ENCODE measurements at regions not wholly inside any gene's neighbourhood (a gene's known extent, or its start where the extent isn't known, plus 50 kb on each side); places are given as distances from the start of the nearest gene placed in this dataset.

DNA sequence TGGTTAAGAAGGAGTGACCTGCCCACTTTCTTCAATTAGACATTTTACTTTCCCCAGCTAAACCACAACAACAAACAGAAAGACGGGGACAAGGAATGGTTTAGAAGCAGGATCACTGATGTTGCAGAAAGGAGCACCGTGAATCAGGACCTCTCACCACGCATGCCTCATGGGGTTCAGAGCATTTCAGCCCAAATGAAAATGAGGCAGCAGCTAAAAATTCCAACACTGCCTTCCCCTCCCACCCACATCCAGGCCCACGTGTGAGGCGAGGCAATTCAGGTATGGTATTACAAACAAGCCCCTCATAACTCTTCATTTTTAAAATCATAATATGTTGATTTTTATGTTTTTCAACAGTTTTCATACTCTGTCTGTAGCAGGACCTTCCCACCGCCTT lies 194.1 kb upstream of the ARID1B start:
- Histone ChIP-seq H3K9me3 (no peaks in the 10 kb centered on the region), H3K27ac (no peak overlapping the region), H3K36me3 (no peaks in the 10 kb centered on the region), H3K4me1 (ENCODE audit: control insufficient read depth in 1 of 2, insufficient read depth in 1 of 2, low read depth in 1 of 2, low read length in 1 of 2) (no peaks in the 10 kb centered on the region), H3K4me3 (ENCODE audit: low read depth in 1 of 2, low read length in 1 of 2) (no peak overlapping the region), H3K27me3 (no peaks in the 10 kb centered on the region)
- TF ChIP-seq, protein P1, sequence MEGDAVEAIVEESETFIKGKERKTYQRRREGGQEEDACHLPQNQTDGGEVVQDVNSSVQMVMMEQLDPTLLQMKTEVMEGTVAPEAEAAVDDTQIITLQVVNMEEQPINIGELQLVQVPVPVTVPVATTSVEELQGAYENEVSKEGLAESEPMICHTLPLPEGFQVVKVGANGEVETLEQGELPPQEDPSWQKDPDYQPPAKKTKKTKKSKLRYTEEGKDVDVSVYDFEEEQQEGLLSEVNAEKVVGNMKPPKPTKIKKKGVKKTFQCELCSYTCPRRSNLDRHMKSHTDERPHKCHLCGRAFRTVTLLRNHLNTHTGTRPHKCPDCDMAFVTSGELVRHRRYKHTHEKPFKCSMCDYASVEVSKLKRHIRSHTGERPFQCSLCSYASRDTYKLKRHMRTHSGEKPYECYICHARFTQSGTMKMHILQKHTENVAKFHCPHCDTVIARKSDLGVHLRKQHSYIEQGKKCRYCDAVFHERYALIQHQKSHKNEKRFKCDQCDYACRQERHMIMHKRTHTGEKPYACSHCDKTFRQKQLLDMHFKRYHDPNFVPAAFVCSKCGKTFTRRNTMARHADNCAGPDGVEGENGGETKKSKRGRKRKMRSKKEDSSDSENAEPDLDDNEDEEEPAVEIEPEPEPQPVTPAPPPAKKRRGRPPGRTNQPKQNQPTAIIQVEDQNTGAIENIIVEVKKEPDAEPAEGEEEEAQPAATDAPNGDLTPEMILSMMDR (IDR thresholded peaks at IDR 0.05): no peak

DNA sequence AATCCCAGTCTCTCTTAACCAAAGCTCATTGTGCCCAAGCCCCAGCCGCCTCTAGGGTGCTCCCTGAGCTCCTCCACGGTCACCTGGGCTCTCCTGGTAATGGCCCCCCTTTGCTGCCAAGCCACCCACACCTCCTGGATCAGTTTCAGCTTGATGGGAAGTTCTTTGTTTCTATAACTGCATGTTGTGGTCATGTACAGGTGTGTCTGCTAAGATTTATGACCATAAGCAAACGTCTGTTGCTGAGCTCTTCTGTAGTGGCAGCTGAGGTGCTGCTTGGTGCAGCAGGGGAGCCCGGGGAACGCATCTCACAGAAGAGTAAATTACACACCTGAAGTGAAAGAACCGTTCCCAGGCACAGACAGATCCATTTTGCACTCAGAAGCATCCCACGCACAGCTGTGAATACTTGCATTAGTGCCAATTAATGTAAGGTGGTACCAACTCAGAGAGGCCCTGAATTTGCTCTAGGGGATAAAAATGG lies 194.6 kb upstream of the ARID1B start:
- no peaks in the 10 kb centered on the region for H3K27me3 ChIP-seq
- no peak overlapping the region for H3K4me3 ChIP-seq (ENCODE audit: low read depth in 1 of 2, low read length in 1 of 2)
- no peaks in the 10 kb centered on the region for H3K9me3 ChIP-seq
- TF ChIP-seq, protein P1 (IDR thresholded peaks at IDR 0.05): no peak
- no peaks in the 10 kb centered on the region for H3K36me3 ChIP-seq
- H3K4me1 ChIP-seq (ENCODE audit: control insufficient read depth in 1 of 2, insufficient read depth in 1 of 2, low read depth in 1 of 2, low read length in 1 of 2): no peaks in the 10 kb centered on the region
- H3K27ac ChIP-seq: no peak overlapping the region

GRCh38 chr6:156579564-156579963 lies 197.6 kb upstream of the ARID1B start:
- Histone ChIP-seq H3K4me1 (ENCODE audit: control insufficient read depth in 1 of 2, insufficient read depth in 1 of 2, low read depth in 1 of 2, low read length in 1 of 2) (no peaks in the 10 kb centered on the region), H3K36me3 (no peaks in the 10 kb centered on the region), H3K9me3 (no peaks in the 10 kb centered on the region), H3K4me3 (ENCODE audit: low read depth in 1 of 2, low read length in 1 of 2) (no peak overlapping the region), H3K27me3 (no peaks in the 10 kb centered on the region), H3K27ac (no peak overlapping the region)
- TF ChIP-seq, protein P1 (IDR thresholded peaks at IDR 0.05): no peak

- H3K9me3 ChIP-seq: no peaks in the 10 kb centered on the region
- H3K27ac ChIP-seq: no peak overlapping the region
- H3K4me1 ChIP-seq (ENCODE audit: control insufficient read depth in 1 of 2, insufficient read depth in 1 of 2, low read depth in 1 of 2, low read length in 1 of 2): no peaks in the 10 kb centered on the region
- TF ChIP-seq, protein P1 (IDR thresholded peaks at IDR 0.05): no peak
- H3K4me3 ChIP-seq (ENCODE audit: low read depth in 1 of 2, low read length in 1 of 2): no peak overlapping the region
- no peaks in the 10 kb centered on the region for H3K36me3 ChIP-seq
- H3K27me3 ChIP-seq: no peaks in the 10 kb centered on the region
Measured at GRCh38 chr6:156577749-156578148, 199.4 kb upstream of the ARID1B start.

GRCh38 chr6:156575361-156575760 lies 201.8 kb upstream of the ARID1B start:
- Histone ChIP-seq H3K9me3 (no peaks in the 10 kb centered on the region), H3K4me3 (ENCODE audit: low read depth in 1 of 2, low read length in 1 of 2) (no peak overlapping the region), H3K27ac (no peak overlapping the region), H3K36me3 (no peaks in the 10 kb centered on the region), H3K27me3 (no peaks in the 10 kb centered on the region), H3K4me1 (ENCODE audit: control insufficient read depth in 1 of 2, insufficient read depth in 1 of 2, low read depth in 1 of 2, low read length in 1 of 2) (no peaks in the 10 kb centered on the region)
- TF ChIP-seq, protein P1 (IDR thresholded peaks at IDR 0.05): no peak

DNA sequence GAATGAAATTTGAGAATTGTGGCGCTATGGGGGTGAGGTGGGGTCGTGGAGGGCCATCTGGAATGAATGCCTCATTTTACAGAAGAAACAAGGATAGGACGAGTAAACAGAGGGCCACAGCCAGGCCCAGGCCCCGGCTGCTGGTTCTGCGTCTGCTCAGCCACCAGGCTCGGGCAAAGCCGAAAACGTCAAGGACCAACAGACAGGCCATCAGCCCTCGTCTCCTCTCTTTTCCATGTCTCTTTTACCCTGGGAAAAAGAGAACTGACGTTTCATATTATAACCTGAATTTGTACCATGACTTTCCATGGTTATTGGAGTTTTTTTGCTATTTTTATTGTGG lies 212.4 kb upstream of the ARID1B start:
- TF ChIP-seq, protein P1 (IDR thresholded peaks at IDR 0.05): no peak
- H3K4me1 ChIP-seq (ENCODE audit: control insufficient read depth in 1 of 2, insufficient read depth in 1 of 2, low read depth in 1 of 2, low read length in 1 of 2): peaks cover 3% of the 10 kb centered on the region in 2 experiments
- H3K4me3 ChIP-seq (ENCODE audit: low read depth in 1 of 2, low read length in 1 of 2): no peak overlapping the region
- H3K36me3 ChIP-seq: no peaks in the 10 kb centered on the region
- H3K27me3 ChIP-seq: no peaks in the 10 kb centered on the region
- H3K27ac ChIP-seq: no peak overlapping the region
- no peaks in the 10 kb centered on the region for H3K9me3 ChIP-seq
